HEK293 (cell line): ENCODE measurements at regions not wholly inside any gene's neighbourhood (a gene's known extent, or its start where the extent isn't known, plus 50 kb on each side); places are given as distances from the start of the nearest gene placed in this dataset.

ENCODE experiments used
- ATF2 ChIP-seq: fragments of 450-650 bp; formaldehyde crosslinking; IDR thresholded peaks from 2 replicates; pipeline ENCODE4 v1.5.1; 2016; ENCODE audit warnings: missing biosample characterization, missing genetic modification characterization, low read depth
- CTCF ChIP-seq: fragments of 450-650 bp; formaldehyde crosslinking; IDR thresholded peaks from 2 replicates; pipeline ENCODE4 v1.5.1; 2016; ENCODE audit warnings: missing biosample characterization, missing genetic modification characterization
- PBX3 ChIP-seq: sonication (generic); formaldehyde crosslinking; IDR thresholded peaks from 2 replicates; pipeline ENCODE4 v1.8.1; 2022; ENCODE audit warnings: mild to moderate bottlenecking, moderate library complexity, missing genetic modification reagents
- PRDM1 ChIP-seq: fragments of 450-650 bp; formaldehyde crosslinking; IDR thresholded peaks from 2 replicates; pipeline ENCODE4; 2016; ENCODE audit warnings: missing biosample characterization, missing genetic modification characterization
- REST ChIP-seq: fragments of 450-650 bp; formaldehyde crosslinking; IDR thresholded peaks from 2 replicates; pipeline ENCODE4 v1.5.1; 2016; ENCODE audit warnings: missing biosample characterization, missing genetic modification characterization
- SCRT2 ChIP-seq: fragments of 450-650 bp; formaldehyde crosslinking; IDR thresholded peaks from 2 replicates; pipeline ENCODE4 v1.5.1; 2016; ENCODE audit warnings: missing biosample characterization, missing genetic modification characterization
- YY1 ChIP-seq: fragments of 450-650 bp; formaldehyde crosslinking; IDR thresholded peaks from 2 replicates; pipeline ENCODE4 v1.5.1; 2018; ENCODE audit warnings: missing biosample characterization, missing genetic modification characterization
- ZBTB20 ChIP-seq: fragments of 450-650 bp; formaldehyde crosslinking; IDR thresholded peaks from 2 replicates; pipeline ENCODE4 v1.5.1; 2016; ENCODE audit warnings: missing biosample characterization, missing genetic modification characterization
- ZBTB8A ChIP-seq: fragments of 450-650 bp; formaldehyde crosslinking; IDR thresholded peaks from 2 replicates; pipeline ENCODE4 v1.5.1; 2016; ENCODE audit warnings: missing biosample characterization, missing genetic modification characterization
- ZNF155 ChIP-seq: fragments of 450-650 bp; formaldehyde crosslinking; IDR thresholded peaks from 2 replicates; pipeline ENCODE4 v1.5.1; 2016; ENCODE audit warnings: missing biosample characterization, missing genetic modification characterization
- ZNF510 ChIP-seq: fragments of 450-650 bp; formaldehyde crosslinking; IDR thresholded peaks from 2 replicates; pipeline ENCODE4 v1.5.1; 2018; ENCODE audit warnings: mild to moderate bottlenecking, missing genetic modification characterization, missing biosample characterization; ENCODE audit not compliant: insufficient replicate concordance
- ZNF549 ChIP-seq: fragments of 450-650 bp; IDR thresholded peaks from 2 replicates; pipeline ENCODE4 v1.5.1; 2018; ENCODE audit warnings: missing biosample characterization, missing genetic modification characterization, mild to moderate bottlenecking, inconsistent platforms, moderate library complexity
- ZNF571 ChIP-seq: fragments of 450-650 bp; formaldehyde crosslinking; IDR thresholded peaks from 2 replicates; pipeline ENCODE4 v1.5.0; 2017; ENCODE audit warnings: missing biosample characterization, missing genetic modification characterization
- ZNF610 ChIP-seq: fragments of 450-650 bp; formaldehyde crosslinking; IDR thresholded peaks from 2 replicates; pipeline ENCODE4 v1.5.1; 2016; ENCODE audit warnings: missing biosample characterization, missing genetic modification characterization, borderline replicate concordance

- no peak for TF ChIP-seq CTCF (tag by site-specific recombination)
- no peak for TF ChIP-seq YY1
- no peak for TF ChIP-seq PRDM1 (tag by site-specific recombination)
- no peak for TF ChIP-seq ZNF571 (tag by site-specific recombination)
- TF ChIP-seq ZNF510 (tag by site-specific recombination) = no peak
- no peak for TF ChIP-seq ZBTB8A (tag by site-specific recombination)
- no peak for TF ChIP-seq ZNF610
- no peak for TF ChIP-seq PBX3 (CRISPR knock-in tag)
- TF ChIP-seq SCRT2 (tag by site-specific recombination) = no peak
- TF ChIP-seq REST (tag by site-specific recombination) = no peak
- TF ChIP-seq ZNF549 = no peak
- TF ChIP-seq ZNF155 (tag by site-specific recombination) = no peak
- TF ChIP-seq ATF2 (tag by site-specific recombination) = no peak
- TF ChIP-seq ZBTB20 = no peak
Observed at GRCh38 chr3:154875142-154875541, 205.0 kb upstream of the MME start.
